Mucosa of descending colon (tissue), 3 donors: ENCODE measurements at regions not wholly inside any gene's neighbourhood (a gene's known extent, or its start where the extent isn't known, plus 50 kb on each side); places are given as distances from the start of the nearest gene placed in this dataset.

Experiments
- ATAC-seq: fragments of 200-7000 bp; cut with Tn5 transposase; one replicate; pipeline ENCODE4 v1.9.1; 2020; ENCODE audit warnings: mild to moderate bottlenecking, moderate library complexity
- DNase-seq, 3 donors: peaks; one replicate each; pipeline ENCODE4 v3.0.0-alpha.2; 2020
- H3K36me3 ChIP-seq: fragments of 200-600 bp; one replicate; pipeline ENCODE4 v1.8.0; 2021; ENCODE audit warnings: low read depth, mild to moderate bottlenecking
- H3K4me1 ChIP-seq: fragments of 200-600 bp; one replicate; pipeline ENCODE4 v1.8.0; 2021; ENCODE audit warnings: low read depth, mild to moderate bottlenecking
- H3K4me3 ChIP-seq: fragments of 200-600 bp; one replicate; pipeline ENCODE4 v1.8.0; 2021; ENCODE audit warnings: mild to moderate bottlenecking
- H3K9me3 ChIP-seq: fragments of 200-600 bp; one replicate; pipeline ENCODE4 v1.8.0; 2021; ENCODE audit warnings: mild to moderate bottlenecking
- intact Hi-C, 2 donors: fragments of 100-400 bp; cut with DNase I in 1 of 2; cut with micrococcal nuclease in 1 of 2; formaldehyde crosslinking; loops; one replicate each; pipeline versions ENCODE4 v1.11.0 to v1.11.1; 2022; cut with DNase I, micrococcal nuclease
- TF ChIP-seq, protein P1 (sequence below): fragments of 200-600 bp; IDR thresholded peaks from one replicate; pipeline ENCODE4 v1.8.0; 2022; ENCODE audit warnings: antibody characterized with exemption, mild to moderate bottlenecking
- donor health status: DM: no; HTN: no; CAD: no; lungs with moderate emphysema.
- donor health status: DM: no; HTN: no; CAD: no.
- donor health status: DM: no; HTN: yes; CAD: no.

DNA sequence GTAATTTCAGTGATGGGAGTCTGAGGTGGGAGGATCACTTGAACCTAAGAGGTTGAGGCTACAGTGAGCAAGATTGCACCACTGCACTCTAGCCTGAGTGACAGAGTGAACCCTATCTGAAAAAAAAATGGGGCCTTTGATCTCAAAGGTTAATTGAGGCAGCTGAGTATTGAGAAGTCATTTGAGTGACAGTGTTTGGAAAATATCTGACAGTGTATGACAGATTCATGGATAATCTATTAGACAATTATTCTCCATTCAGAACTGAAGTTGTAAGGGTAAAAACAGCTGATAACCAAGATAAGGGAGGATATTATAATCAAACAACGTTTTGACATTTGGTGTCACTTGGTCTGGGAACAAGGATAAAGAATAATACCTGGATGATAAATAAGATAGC, 50.9 kb upstream of the CD36 start:
- H3K4me1 ChIP-seq, result no peaks in the 10 kb centered on the region
- TF ChIP-seq, protein P1, sequence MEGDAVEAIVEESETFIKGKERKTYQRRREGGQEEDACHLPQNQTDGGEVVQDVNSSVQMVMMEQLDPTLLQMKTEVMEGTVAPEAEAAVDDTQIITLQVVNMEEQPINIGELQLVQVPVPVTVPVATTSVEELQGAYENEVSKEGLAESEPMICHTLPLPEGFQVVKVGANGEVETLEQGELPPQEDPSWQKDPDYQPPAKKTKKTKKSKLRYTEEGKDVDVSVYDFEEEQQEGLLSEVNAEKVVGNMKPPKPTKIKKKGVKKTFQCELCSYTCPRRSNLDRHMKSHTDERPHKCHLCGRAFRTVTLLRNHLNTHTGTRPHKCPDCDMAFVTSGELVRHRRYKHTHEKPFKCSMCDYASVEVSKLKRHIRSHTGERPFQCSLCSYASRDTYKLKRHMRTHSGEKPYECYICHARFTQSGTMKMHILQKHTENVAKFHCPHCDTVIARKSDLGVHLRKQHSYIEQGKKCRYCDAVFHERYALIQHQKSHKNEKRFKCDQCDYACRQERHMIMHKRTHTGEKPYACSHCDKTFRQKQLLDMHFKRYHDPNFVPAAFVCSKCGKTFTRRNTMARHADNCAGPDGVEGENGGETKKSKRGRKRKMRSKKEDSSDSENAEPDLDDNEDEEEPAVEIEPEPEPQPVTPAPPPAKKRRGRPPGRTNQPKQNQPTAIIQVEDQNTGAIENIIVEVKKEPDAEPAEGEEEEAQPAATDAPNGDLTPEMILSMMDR, result no peak
- DNase-seq, result no peak
- H3K36me3 ChIP-seq, result no peaks in the 10 kb centered on the region
- no peaks in the 10 kb centered on the region for H3K9me3 ChIP-seq
- ATAC-seq, result no peak
- no peak overlapping the region for H3K4me3 ChIP-seq
- intact Hi-C loops, result no loop called here

DNA sequence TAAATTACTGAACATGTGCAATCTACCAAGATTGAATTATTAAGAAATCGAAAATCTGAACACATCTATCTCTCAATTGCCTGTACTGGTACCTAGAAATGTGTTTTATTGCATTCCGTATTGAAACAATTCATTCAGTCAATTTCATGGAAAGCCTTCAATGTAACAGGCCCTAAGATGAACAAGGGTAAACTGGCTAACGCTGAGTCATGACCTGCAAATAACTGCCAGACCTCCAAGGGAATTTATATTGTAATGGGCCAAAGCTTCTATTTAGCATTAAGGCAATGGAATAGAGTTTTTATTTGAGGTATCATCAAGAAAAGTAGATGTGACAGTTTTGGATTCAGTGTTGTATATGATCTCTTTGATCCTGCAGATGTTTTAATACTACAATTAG, 49.9 kb upstream of the CD36 start:
- ATAC-seq, result no peak
- DNase-seq, result no peak
- Histone ChIP-seq H3K4me3 (no peak overlapping the region), H3K4me1 (no peaks in the 10 kb centered on the region), H3K36me3 (no peaks in the 10 kb centered on the region), H3K9me3 (no peaks in the 10 kb centered on the region)
- intact Hi-C loops, result no loop called here
- TF ChIP-seq, protein P1, result no peak
